DND-41 (cell line): ENCODE measurements at regions not wholly inside any gene's neighbourhood (a gene's known extent, or its start where the extent isn't known, plus 50 kb on each side); places are given as distances from the start of the nearest gene placed in this dataset.

Experiments used
- CTCF ChIP-seq: IDR thresholded peaks from 2 replicates; pipeline ENCODE4 v1.5.1; 2012; ENCODE audit warnings: borderline replicate concordance, low read length, moderate library complexity, mild to moderate bottlenecking; ENCODE audit not compliant: poor library complexity, severe bottlenecking; ENCODE audit errors: extremely low read depth
- EZH2 ChIP-seq: IDR thresholded peaks from 3 replicates; pipeline ENCODE4 v1.6.1; 2012; ENCODE audit warnings: borderline replicate concordance, low read depth, mild to moderate bottlenecking, moderate library complexity, low read length, inconsistent platforms; ENCODE audit not compliant: severe bottlenecking

GRCh38 chr4:138686106-138686835 lies 329.3 kb upstream of the NOCT start:
- no peak for TF ChIP-seq CTCF
- TF ChIP-seq EZH2 = no peak
